NCI-H774 (cell line): ENCODE measurements at regions not wholly inside any gene's neighbourhood (a gene's known extent, or its start where the extent isn't known, plus 50 kb on each side); places are given as distances from the start of the nearest gene placed in this dataset.

Source experiments
- DNase-seq: peaks from one replicate; lab custom pipeline; 2025; lab: John Stamatoyannopoulos, UW

- no peak for DNase-seq
These were observed 328.5 kb upstream of the TLE3 start for GRCh38 chr15:70426096-70426821.

GRCh38 chr15:70424937-70425411 is 327.3 kb upstream of the TLE3 start:
- no peak for DNase-seq

GRCh38 chr15:70423267-70423666 is 325.6 kb upstream of the TLE3 start:
- no peak for DNase-seq

GRCh38 chr15:70422342-70422741 is 324.6 kb upstream of the TLE3 start:
- DNase-seq = no peak

GRCh38 chr15:70420948-70421482 is 323.3 kb upstream of the TLE3 start:
- peak; percentile 46 for DNase-seq

- DNase-seq = no peak
These were observed 322.6 kb upstream of the TLE3 start for GRCh38 chr15:70420086-70420947.

- no peak for DNase-seq
These were observed 321.2 kb upstream of the TLE3 start for GRCh38 chr15:70418943-70419342.

- DNase-seq = no peak
These were observed 319.8 kb upstream of the TLE3 start for GRCh38 chr15:70417535-70417934.

GRCh38 chr15:70416829-70417228 is 319.1 kb upstream of the TLE3 start:
- DNase-seq = no peak

GRCh38 chr15:70415398-70415797 is 317.7 kb upstream of the TLE3 start:
- DNase-seq = peak; percentile 19

GRCh38 chr15:70414626-70415025 is 316.9 kb upstream of the TLE3 start:
- no peak for DNase-seq

- DNase-seq = peak; percentile 8
These were observed 315.1 kb upstream of the TLE3 start for GRCh38 chr15:70412794-70413193.

- no peak for DNase-seq
These were observed 313.6 kb upstream of the TLE3 start for GRCh38 chr15:70411143-70411863.

- no peak for DNase-seq
These were observed 312.8 kb upstream of the TLE3 start for GRCh38 chr15:70410371-70410985.

- no peak for DNase-seq
These were observed 311.7 kb upstream of the TLE3 start for GRCh38 chr15:70409388-70409787.

- DNase-seq = no peak
These were observed 310.2 kb upstream of the TLE3 start for GRCh38 chr15:70407955-70408354.

- no peak for DNase-seq
These were observed 309.6 kb upstream of the TLE3 start for GRCh38 chr15:70407336-70407670.

- DNase-seq = no peak
These were observed 309.1 kb upstream of the TLE3 start for GRCh38 chr15:70406617-70407335.

GRCh38 chr15:70401709-70402108 is 304.0 kb upstream of the TLE3 start:
- DNase-seq = no peak

- DNase-seq = no peak
These were observed 303.2 kb upstream of the TLE3 start for GRCh38 chr15:70400766-70401541.
